CD4-positive, alpha-beta T cell treated with Interleukin-4 for 4 hours (primary cell): ENCODE measurements at regions not wholly inside any gene's neighbourhood (a gene's known extent, or its start where the extent isn't known, plus 50 kb on each side); places are given as distances from the start of the nearest gene placed in this dataset.

Experiments used
- DNase-seq: peaks from one replicate; pipeline ENCODE4 v3.0.0-alpha.2; 2020

DNA sequence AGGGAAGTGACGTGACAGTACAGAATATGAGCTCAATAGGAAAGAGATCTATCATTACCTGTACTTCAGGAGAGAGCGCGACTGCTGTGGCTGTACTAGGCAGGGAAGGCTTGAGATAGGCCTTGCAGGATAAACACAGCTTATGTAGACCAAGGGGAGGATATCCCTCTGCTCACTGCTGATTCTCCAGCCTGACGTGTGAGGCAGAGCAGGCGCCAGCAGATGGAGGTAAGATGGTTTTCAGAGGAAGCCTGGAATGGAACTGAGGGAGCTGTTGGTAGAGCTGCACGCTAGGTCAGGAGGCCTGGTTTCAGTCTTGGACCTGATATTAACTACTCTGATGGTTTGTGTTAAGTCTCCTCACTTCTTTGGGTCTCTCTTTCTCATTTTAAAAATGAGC, 291.4 kb downstream of the YTHDC2 start:
- DNase-seq, result no peak

DNA sequence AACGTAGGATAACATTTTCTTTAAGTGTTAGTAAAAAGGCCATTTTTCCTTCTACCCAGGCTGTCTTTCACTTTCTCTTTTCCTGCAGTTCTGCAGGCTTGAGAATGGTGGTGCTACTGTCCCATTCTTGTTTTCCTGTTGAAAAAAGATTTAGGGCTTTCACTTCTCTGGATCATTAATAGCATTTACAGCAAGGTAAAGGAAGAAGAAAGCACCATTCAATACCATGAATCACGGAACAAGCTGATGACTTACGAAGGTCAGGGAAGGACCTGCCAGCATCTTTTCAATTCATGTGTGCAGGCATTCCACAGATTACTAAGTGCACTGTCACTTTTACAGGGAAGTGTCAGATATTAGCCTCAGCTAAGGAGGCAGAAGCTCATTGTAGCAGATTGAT, 292.8 kb downstream of the YTHDC2 start:
- no peak for DNase-seq

DNA sequence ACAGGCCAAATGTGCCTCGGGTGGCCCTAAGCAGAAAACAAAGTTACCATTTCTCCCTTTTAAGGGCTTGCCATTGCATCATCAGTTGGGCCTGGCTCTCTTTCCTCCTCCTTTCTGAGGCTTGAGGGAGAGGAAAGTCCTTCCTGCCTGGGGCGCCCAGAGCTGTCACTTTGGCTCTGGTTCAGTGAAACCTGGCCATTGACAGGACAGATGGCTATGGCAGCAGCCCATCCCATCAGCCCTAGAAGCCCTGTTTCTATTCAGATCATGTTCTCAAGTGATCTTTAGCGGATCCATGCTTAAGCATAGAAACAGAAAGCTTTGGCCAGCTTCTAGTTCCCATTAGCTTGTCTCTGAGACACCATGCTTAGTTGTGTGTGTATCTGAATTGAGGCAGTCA, 293.4 kb downstream of the YTHDC2 start:
- no peak for DNase-seq

DNA sequence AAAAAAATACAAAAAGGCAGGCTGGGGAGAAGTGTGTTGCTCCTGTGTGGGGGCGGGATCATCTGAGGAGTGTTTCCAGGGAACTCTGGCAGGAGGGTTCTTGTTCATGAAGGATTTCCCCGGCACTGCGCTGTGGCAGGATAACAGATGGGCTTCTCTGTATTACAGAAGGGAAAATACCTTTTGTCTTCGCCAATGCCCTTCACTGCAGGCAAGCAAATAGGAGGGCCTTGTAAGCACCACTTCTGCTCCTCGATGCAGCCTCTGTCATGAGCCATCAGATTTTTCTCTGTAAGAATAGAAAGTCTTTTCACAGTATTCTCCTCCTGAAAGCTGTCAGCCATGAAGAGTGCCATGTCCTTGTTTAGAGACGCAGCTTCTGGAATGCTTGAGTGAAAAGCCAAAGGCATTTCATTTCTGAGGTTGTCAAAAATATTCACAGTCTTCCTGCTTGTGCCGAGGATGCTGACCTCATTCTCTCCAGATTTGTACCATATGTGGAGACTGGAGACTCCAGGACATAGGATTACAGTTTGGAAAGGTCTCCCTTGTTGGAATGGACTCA, 294.0 kb downstream of the YTHDC2 start:
- DNase-seq, result no peak

DNA sequence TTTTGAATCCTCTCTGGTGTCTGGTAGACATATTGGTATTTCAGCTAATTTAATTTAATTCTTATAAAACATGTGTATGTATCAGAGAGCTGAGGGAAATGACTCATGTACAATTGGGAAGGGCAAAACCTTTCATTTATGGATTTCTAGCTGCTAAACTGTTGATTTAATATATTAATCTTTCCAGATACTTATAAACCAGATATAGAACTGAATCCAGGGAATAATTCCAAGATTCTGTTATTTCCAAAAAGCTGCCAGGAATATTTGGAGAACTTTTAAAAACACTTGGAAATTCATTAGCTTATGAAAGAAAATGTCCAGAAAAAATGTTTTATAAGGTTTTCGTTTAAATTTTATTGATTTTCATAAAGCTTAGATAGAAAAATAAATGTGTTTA, 295.5 kb downstream of the YTHDC2 start:
- DNase-seq, result no peak

DNA sequence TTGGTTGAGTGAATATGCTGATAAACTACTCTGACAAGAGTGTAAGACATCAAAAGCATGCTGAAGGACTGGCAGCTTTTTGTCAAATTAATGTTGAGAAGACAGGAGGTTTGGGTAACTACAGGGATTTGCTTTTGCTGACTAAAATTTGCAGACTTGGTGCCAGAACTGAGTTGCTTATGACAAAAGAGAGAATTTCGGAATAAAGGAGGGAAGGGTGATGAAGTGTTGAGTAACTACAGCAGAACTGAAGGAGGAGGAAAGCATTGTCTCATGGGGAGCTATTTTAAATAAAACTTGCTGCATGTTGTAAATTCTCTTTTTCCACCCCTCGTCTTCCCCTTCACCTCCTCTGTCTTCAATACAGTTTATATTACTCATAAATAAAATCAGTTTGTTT, 296.1 kb downstream of the YTHDC2 start:
- DNase-seq, result no peak

DNA sequence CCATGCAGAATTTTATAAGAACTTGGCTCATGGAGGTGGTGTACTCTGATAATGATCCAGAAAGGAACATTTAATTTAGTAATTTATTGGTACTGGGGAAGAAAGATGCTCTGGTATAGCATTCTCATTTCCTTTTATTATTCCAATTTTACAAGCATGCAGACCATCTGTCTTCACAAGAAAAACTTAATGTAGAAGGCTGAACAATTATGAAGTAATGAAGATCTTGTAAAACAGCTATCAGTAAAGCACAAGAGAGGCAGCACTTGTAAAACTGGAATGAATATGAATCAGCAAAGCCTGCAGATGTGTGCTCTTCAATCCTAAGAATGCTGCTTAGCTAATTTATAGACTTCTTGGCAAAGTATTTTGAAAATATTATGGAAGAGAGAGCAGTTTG, 300.0 kb downstream of the YTHDC2 start:
- DNase-seq, result no peak

DNA sequence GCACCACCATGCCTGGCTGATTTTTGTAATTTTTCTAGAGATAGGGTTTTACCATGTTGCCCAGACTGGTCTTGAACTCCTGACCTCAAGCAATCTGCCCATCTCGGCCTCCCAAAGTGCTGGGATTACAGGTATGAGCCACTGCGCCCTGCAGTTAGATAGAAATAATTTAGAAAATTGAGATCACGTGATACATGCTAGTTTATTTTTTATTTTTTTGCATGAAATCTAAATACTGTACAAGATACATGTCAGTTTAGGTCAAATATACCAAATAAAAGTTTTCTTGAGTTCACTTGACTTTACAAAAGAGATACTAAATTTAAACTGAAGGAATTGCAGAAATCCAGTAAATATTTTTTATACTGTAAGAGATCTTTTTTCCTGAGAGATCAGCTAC, 304.2 kb downstream of the YTHDC2 start:
- DNase-seq, result no peak

DNA sequence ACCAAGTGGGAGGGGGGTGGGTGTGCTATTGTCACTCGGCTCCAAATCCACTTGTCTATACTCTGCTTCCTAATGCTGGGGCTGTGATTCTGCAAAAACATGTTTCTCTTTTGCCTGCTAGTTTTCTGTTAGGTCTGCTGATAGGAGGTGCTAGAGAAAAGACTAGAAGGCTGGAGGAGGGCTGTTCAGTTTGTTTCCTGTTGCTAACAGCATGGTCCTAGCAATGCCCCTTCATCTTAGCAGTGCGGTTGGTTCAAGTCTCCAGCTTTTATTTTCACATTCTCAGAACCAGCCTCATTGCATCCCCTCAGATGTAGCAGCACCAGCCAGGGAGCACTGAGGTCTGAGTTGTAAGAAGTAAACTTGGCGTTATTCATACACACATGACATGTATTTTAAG, 310.2 kb downstream of the YTHDC2 start:
- no peak for DNase-seq

DNA sequence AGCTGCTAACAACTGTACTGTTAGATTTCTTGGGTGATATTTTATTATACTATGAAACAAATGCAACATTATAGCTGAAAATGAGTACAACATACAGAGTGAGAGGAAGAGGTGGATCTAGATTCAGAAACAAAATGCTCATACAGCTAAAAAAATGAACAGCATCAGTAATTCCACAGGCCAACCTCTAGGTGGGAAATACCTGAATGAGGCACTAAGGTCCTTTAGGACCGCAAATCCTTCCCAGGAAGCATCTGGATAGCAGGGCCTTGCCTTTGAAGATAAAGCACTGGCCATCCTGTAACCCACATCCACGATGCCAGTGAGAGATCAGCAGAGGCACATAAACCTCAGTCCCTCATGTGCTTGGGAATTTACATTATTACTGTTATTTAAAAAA, 310.8 kb downstream of the YTHDC2 start:
- DNase-seq, result no peak

DNA sequence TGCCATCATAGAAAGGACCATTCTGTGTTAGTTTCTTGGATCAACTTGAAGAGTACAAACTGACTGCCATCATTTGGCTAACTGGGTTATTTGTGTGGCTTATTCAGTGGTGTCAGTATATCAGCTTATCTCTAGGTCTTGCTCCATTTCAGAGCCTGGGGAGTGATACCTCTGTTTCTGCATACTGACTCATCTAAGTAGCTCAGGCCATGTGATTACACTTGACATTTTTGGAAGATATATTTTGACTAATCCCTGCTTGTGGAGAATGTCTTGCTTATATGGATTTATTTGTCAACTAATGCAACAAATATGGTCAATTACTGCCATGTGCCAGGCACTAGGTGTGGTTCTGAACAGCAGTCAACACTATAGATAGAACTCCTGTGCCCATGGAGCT, 311.7 kb downstream of the YTHDC2 start:
- DNase-seq, result no peak

DNA sequence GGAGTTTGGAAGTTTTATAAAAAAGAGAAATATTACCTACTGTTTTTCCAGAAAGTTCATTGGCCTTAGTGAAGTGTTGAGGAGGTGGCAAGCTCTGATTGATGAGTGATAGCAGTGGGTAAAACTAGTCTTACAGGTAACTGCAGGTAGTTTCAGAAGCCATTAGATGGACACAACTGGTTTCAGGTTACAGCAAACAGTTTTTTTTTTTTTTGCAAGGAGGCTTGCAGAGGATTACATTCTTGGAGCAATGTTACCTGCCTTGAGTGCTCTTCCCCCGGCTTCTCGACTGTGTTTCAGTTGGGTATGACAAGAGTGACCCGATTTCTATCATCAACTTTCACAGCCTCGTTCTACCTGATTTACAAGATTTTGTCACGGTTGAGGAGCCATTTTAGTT, 333.4 kb downstream of the YTHDC2 start:
- DNase-seq, result no peak

DNA sequence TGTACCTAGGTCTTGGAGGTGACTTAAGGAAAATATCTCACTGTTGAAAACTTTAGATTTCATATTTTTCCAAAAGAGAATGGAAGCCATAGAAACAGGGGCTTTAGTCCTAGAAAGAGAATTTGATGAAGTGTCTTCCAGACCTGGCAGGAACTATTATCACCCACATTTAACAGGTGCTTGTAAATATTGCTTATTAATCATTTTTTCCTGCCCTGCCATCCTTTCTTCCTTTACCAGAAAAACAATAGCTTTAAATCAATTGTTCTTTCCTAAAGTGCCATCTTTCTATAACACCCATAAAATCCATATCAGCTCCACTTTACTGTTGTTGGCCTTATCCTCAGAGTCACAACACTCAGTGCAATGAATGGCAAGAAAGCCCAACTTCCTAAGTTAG, 350.9 kb downstream of the YTHDC2 start:
- DNase-seq, result no peak

DNA sequence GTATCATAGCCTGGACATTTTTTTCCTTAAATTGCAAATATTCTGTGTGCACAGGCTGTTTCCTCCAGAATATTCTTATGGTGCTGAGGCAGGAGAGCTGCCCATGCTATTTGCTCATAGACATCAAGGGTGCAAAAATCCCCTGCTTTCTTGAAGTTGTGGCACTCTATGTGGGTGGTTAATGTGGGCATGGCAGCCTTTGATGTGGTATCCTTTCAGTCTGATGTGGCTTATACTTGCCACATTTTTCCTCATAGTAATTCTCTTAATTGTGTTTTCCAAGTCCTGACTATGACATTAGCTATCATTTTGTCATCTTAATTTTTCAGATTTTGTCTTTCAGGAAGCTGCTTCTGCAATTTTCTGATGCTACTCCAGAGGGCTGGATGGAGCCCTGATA, 353.3 kb downstream of the YTHDC2 start:
- no peak for DNase-seq

DNA sequence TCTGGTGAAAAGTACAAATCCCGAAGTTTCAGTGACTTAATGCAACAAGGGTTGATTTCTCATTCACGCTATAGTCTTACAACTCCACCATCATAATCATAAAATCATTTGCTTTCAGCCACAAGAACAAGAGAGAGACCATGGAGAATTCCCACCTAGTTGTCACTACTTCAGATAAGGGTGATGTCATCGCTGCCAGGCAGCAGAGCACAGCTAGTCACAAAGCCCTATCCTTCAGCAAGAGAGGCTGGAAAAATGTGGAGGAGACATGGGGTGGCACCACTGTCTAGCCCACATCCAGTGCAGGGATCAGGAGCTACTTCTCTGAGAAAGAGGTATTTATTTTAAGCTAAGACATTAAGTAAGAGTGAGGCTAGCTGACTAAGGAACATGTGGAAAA, 356.1 kb downstream of the YTHDC2 start:
- no peak for DNase-seq

DNA sequence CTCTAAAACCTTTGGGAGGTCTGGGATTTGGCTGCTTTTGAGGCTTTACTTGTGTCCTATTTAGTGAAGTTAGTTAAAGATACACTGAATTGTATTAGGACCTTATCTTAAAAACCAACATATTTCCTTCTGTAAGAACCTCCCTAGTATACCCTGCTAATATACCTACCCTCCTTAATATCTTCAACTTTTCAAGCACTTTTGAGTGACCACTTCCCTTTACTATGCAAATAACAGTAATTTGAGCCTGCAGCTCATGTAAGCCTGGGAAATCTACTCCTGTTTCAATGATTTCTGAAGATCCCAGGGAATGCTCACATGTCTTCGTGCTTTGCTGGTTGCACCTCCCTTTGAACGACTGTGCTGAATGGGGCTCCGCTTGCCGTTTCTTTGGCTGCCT, 358.5 kb downstream of the YTHDC2 start:
- no peak for DNase-seq

DNA sequence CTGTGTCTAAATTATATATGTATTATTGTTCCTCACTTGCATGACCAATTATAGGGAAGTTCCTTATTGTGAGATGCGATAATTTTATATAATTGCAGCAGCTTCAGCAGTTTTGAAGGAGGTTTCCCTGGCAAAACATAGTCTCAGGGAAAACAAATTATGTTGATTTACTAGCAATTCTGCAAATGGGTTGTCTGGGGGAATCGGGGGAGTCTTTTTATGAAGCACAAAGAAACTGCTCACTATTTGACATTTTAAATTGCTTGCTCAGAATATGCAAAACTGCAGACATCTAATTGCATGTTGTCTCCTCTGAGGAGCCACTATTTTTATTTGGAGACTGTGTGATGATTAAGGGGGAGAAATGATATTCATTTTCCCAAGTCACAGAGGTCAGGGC, 361.6 kb downstream of the YTHDC2 start:
- DNase-seq, result no peak

DNA sequence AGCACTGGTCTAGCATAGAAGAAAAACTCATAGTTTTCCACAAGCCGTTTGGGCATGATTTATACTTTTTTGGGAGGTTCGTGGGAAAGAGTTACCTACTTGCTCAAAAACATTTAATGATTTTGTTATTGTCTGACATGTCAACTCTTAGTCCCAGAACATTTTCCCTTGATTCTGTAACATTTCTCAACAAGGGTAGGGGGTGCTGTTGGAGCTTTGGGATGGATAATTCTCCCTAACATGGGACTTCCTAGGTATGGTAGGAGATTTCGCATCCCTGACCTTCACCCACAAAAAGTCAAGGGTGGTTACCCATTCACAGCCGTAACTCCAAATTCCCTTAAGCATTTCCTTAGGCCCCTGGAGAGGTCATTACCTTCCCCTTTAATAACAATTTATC, 378.0 kb downstream of the YTHDC2 start:
- DNase-seq, result no peak

DNA sequence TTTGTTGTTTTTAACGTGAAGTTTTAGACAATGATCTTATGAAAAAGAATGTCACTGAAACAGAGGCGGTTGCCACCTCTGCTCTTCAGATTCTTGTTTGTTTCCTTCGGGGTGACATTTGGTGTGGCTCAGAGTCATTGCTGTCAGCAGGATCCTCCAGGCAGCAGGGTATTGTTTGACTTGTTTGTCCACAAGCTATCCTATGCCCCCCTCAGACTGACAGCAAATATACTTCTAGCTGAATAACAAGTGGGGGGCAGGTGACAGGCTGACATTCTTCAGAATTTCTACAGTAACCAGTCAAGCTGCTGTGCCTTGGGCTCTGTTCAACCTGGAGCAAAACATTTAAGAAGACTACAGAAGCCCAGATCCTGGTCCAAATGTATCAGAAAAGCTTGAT, 383.3 kb downstream of the YTHDC2 start:
- no peak for DNase-seq

DNA sequence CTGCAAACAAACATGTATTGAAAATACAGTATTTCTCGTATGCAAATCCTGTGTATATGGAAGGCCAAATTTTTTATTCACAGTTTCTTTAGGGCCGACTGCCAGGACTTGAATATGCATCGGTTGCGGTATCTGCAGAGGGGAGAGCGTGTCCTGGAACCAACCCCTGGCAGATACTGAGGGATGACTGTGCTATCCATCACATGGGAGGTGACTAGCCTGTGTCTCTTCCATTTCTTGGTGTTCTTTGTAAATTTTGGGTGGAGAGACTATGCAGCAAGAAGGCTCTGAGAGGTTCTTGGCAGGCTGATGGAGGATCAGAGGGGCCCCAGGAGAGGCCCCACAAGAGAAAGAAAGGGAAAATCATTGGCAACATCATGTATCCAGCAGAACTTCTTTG, 384.3 kb downstream of the YTHDC2 start:
- no peak for DNase-seq

DNA sequence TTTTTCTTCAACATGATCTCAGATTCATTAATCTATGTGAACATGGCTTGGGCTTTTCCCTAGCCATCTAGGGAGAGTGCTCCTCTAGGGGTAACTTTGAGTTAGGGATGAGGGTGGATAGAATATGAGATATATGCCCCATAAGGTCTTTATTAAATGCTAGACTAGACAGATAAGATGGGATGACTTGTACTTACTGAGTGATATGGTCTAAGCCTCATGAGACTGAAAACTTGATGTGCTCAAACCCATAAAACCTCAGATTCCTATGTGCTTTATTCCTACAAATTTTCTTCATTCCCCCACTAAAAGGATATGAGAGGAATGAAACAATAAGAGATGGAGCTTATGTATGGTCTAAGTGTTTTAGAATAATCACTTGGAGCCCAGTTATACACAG, 386.6 kb downstream of the YTHDC2 start:
- no peak for DNase-seq

DNA sequence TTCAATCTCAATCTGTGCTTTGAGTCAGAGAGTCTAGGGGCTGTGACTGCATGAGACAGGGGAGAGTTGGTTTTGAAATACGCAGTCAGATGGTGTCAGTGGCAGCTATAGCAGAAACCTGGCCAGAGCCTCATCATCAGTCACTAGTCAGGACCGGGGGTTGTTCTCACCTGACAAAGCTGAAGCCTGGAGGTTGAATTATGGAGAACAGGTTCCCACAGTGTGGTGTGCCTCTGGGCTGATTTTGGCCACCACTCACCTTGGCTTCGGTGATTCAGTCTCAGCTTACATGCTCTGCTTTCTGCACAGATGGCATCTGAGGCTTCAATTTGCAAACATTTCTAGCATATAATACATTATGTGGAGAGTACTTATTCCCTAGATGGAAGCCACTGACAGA, 387.3 kb downstream of the YTHDC2 start:
- DNase-seq, result no peak

DNA sequence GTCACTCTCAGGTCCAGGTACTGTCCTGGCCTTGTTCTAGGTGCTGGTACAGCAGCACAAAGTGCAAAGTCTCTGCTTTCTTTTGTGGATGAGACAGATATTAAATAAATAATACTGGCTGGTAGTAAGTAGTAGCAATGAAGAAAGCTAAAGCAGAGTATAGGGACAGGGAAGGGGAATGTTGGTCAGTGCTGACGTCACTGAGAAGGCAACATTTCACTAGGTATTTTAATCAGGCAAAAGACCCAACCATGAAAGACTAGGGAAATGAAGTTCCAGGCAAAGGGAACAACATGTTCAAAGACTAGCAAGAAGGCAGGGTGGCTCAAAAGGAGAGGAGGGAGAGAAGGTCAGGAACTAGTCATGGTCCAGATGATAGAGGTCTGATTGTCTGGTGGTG, 388.2 kb downstream of the YTHDC2 start:
- no peak for DNase-seq

DNA sequence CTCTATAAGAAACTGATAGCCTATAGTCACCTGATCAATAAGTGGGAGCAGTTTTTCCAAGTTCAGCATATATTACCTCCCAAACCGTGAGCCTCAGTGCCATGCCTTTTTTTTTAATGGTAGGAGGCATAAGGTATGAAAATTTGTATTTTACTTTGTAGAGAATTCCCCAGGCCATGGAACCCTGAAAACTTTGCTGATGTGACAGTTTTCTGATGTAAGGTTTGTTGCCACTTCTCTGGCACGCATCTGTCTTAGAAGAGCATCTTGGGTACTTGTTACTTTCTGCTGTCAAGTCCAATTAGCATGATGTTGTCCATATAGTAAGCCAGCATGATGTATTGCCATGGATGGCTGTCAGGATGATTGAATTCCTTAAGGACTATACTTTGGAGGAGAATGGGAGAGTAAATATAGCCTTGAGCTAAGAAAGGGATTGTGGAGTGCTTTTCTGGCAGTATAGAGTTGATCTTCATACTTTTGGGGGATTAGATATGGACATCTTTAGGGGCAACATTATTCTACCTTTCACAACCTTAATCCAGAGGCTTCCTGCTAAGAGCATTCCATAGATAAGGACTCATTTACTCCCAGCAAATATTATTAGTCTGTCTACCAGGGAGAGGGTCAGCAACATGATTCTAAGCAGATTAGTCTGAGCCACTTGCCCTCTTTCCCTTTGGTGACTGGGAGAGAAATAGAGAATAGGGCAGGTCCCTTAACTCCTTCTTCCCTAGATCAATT, 389.6 kb downstream of the YTHDC2 start:
- no peak for DNase-seq

DNA sequence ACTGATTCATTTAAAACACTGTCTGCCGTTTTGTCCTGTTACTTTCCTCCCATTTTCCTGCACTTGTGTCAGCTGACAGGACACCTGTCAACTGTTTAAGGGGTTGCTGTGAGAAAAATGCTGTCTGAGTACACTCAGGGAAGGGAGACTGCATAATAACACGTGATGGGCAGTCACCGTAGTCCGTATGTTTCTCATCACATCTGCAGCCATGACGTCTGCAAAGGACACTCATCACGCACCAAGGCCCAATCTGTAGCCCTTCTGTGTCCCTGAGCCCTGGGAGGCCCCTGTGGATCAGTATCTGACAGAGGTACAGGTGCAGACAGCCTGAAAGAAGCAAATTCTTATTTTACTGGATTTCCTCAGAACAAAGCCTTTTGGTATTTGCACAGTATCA, 396.3 kb downstream of the YTHDC2 start:
- DNase-seq, result no peak
